HG02763 (cell line): ENCODE measurements at regions not wholly inside any gene's neighbourhood (a gene's known extent, or its start where the extent isn't known, plus 50 kb on each side); places are given as distances from the start of the nearest gene placed in this dataset.
"Not testable (repeated sequence)": the region's sequence is repeated elsewhere in the genome, so short reads cannot be mapped to it uniquely, and the experiment has no call there.

Source experiments
- ATAC-seq: cut with Tn5 transposase; IDR thresholded peaks from one replicate; pipeline ENCODE4 v1.9.1; 2021; ENCODE audit warnings: mild to moderate bottlenecking, moderate library complexity; ENCODE audit not compliant: unreplicated experiment

DNA sequence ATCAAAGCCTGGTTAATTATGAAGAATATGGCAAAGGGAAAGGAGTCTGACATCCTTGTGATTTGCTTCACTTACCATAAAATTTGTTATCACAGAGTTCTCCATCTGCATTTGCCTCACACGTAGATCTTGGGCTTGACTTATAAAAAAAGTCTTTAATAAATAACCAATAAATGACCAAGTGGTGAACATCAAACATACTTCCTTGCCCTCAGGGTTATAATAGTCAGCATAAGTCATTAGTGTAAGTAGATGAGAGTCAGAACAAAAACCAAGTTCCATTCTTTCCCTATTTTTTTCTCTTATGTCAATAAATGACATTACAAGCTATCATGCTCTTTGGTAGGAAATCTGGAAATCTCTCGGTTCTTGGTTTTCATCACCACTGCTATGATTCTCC lies 635.4 kb upstream of the ATXN7L3B start:
- no peak for ATAC-seq

DNA sequence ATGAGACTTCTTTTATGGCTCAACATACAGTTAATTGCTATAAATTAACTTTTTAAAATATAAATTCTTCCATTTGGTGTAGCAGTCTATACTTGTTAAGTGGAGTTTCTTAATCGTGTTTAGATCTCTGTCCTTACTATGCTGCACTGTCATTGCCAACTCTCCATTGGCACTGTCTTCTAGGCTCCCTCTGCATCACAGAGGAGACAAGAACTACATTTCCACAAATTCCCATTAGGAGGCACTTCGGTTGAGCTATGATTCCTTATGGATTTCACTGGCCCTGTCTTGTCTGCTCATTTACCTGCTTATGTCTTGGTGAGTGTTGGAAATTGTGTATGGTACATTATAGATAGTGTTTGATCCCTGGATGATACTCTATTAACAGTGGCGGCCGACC lies 630.9 kb upstream of the ATXN7L3B start:
- ATAC-seq = no peak

DNA sequence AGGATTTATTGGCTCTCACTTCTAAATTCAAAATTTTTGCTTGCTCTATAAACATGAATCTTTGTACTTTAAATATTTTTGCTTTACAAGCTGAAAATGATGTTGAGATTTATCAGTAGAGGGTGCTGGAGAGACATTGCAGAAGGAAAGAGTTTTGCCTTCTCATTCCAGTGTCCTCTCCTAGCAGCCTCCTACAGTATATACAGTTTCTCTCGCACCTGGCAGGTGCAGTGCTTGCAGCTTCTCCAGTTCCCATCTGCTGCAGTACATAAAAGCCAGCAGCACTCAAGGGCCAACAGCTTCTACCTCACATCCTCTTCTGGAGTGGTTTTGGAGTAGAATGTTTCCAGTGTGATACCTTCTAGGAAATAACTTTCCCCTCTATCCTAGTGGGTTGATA lies 601.8 kb upstream of the ATXN7L3B start:
- ATAC-seq = no peak

DNA sequence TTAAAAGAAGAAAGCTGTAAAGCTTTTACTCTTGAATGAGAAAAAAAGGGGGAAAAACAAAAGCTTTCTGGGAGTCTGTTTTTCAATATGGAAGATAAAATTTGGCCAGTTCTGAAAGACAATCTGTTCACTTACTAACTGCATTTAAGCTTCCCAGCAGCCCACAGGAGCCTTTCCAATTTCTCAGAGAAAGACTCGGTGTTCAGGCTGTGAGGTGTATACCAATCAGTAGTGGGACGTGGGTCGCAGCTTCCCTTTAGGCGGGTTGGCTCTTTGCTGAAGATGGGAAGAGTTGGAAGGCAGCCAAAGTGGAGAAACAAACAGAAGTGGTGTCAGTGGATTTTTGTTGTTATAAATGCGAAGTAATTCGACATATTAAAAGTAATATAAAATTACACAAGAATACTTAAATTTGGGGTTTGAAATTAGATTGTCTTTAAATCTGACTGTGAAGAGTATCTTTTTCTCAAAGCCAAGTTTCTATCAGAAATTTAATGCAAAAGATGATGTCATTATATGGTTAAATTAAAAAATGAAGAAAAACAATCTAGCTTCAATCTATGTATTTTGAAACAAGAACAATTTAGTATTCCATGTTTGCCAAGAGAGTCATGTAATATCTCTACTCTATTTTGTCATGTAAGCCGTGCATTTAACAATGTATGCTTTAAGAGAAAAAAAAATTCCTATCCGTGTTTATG lies 590.2 kb upstream of the ATXN7L3B start:
- no peak for ATAC-seq

DNA sequence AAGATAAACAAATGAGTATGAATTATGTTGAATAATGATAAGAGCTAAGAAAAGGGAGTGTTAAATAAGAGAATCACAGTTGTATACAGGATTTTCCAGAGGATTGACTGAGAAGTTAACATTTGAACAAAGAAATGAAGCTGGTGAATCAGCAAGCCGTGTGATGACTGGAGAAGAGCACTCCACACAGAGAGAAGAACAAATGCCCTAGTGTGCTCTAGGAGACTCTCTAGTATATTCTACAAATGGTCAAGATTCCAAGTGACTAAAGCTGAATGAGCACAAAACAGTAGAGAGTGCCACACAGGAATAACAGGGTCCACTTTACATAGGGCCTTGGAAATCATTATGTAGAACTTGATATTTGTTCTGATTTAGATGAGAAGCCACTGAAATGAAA lies 587.1 kb upstream of the ATXN7L3B start:
- ATAC-seq = no peak

DNA sequence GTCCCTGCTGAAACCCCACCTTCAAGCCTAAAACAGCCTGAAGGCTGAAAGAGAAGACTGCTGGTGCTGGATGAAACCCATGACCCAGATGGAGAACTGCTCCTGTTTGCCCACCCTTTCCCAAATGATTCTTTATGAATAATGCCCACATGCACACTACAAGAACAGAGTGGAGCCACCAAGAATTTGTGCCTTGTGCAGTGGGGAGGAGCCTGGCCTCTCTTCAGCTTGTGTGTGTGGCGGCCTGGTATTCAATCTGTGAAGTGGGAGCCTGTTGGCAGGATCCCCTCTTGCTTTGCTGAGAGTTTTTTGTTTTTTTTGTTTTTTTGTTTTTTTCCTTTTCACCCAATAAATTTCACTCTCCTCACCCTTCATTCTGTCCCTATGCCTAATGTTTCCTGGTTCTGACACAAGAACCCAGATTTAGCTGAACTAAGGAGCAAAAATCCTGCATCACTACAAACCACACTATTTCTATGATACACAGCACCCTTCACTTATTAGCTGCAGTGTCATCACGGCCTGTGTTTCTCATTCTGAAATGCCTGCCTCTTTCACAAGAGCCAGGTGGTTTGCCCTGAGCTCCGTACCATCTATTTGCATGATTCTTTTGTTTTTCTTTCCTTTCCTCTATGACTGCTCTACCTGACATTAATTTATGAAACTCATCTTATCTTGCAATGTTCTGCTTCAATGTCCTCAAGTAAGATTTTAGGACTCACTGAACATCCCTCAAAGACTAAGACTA lies 585.5 kb upstream of the ATXN7L3B start:
- no peak for ATAC-seq

DNA sequence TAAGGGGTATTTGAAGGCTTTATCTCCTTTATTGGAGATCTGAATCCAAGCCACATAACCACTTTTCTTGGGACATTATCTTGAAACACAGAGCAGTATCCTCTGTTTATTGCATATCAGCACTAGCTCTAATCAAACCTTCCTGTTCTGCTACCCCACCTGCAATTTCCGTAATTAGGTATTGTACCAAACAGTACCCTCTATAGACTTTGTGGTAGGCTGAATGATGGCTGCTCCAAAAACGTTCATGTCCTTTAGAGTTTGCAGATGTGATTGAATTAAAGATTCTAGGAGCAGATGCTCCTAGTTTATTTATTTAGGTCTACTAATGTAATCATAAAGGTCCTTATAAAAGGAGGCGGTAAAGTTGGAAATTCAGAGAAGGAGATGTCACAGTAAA lies 573.0 kb upstream of the ATXN7L3B start:
- no peak for ATAC-seq

DNA sequence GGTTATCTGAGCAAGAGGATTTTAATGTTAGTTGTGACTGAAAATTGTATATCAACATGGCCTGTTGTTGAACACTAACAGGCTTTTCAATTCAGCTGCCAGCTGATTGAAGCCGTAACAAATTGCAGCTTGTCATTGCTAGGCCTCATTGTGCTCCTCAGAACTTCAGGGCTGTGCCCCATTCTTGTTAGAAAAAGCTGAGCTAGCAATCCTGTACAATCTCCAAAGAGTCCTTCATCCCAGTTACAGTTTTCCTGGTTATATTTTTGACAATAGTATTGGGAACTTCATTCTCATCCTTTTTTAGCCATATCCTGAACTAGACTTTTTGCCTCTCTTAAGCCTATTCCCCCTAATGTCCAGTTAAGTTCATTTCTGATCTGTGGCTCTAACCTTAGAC lies 564.1 kb upstream of the ATXN7L3B start:
- no peak for ATAC-seq

DNA sequence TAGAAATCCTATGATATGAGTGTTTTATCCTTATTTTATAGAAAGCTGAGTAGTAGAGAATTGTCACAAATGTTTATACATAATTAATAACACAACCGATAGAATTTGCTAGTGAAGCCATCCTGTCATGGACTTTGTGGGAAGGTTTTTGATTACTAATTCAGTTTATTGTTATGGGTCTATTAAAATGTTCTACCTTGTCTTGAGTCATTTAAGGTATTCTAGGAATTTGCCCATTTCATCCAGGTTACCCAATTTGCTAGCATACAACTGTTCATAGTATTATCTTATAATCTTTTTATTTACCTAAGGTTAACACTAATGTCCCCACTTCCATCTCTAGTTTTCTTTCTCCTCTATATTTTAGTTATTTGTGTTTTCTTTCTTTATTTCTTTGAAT lies 553.1 kb upstream of the ATXN7L3B start:
- ATAC-seq = no peak

DNA sequence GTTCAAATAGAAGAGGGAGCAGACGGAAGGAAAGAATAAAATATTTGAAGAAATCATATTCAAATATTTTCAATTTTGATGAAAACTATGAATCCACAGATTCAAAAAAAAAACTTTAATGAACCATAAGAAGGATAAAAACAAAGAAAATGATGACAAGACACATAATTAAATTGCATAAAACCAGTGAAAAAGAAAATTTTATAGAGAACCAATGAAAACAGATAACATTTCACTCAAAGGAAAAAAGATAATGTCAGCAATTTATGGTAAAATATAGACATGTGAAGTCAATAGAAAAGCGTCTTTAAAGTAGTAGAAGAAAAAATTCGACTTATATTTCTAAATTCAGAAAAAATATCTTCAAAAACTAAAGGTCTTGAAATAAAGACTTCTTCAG lies 546.5 kb upstream of the ATXN7L3B start:
- no peak for ATAC-seq

DNA sequence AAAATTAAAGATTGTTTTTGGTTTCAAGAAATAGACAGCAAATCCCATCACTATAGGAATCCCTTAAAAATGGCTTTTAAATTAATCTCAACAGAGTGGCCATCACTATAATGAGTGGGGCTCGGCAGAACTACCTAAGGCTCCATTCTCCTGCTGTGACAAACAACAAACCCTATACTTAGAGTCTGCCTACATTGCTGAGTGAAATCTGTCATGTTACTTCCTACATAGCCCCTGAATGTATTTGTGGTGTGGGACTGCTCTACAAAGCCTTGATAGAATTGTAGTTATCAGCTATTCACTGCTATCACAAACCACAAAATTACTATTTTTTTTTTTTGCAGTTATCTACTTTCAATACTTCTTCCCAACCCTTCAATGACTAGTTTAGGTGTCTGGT lies 538.7 kb upstream of the ATXN7L3B start:
- ATAC-seq = no peak

DNA sequence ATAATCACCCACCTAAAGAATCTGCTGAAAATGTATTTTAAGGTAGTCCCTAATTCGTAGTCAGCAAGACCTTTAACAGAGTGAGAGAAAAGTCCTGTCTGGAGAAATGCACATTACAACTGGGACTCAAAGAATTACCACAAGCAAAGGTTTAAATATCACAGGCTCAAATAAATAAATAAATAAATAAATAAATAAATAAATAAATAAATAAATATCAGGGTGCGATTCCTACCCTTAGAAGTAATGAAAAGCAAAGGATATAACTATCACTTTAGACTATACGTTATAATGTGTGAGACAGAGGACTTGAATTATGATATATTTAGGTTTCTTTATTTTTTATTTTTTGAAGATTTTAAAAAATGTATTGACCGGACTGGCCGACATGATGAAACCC lies 522.5 kb upstream of the ATXN7L3B start:
- no peak for ATAC-seq

DNA sequence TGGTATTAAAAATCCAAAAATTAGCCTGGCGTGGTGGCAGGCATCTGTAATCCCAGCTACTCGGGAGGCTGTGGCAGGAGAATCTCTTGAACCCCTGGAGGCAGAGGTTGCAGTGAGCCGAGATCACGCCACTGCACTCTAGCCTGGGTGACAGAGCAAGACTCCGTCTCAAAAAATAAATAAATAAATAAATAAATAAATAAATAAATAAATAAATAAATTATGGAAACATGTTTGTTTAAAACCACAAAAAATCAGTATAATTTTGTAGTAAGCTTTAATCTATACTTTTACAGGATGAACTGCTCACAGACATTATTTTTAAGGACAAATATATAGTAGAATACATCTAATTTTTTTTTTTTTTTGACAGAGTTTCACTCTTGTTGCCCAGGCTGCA lies 521.3 kb upstream of the ATXN7L3B start:
- ATAC-seq = not testable (repeated sequence)

DNA sequence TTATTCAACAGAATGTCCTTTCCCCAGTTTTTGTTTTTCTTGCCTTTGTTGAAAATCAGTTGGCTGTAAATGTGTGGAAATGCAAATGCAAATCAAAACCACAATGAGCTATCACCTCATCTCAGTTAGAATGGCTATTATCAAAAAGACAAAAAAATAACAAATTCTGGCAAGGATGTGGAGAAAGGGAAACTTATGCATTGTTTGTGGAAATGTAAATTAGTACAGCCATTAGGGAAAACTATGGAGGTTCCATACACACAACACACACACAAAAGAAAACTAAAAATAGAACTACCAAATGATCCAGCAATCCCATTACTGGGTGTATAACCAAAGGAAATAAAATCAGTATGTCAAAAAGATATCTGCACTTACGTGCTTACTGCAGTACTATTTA lies 518.8 kb upstream of the ATXN7L3B start:
- ATAC-seq = no peak

DNA sequence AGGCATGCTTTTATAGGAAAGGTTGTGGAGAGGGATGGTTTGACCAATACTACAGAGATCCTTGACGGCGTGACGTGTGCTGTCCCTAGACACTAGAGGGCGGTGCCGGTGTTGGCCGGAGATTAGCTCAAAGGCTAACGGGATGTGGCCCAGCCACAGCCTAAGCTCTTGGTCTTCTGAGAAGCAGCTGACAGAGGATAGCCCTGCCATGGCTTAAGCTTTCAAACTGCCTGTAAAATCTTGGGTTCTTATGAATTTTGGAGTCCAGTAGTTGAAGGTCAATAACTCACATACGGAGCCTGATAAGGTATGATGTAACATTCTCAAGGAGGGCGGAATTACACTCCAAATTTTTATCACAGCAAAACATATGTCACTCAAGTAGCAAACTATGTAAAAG lies 515.7 kb upstream of the ATXN7L3B start:
- ATAC-seq = peak; percentile 96

DNA sequence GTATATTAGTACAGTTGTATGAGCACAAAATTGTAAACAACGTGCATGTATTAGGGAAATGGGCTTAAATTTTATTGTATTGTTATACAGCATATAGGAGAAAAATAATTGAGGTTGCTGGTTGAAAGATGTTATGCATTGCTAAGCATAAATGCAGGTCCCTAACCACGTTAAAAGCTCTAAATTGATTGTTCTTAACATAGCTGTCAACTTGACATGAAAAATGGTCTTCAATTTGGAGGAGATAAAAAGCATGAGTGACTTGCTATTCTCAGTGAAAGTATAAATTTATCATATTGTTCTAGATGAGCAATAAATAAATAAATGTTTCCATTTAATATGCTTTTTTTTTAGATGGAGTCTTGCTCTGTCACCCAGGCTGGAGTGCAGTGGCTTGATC lies 506.6 kb upstream of the ATXN7L3B start:
- ATAC-seq = no peak

DNA sequence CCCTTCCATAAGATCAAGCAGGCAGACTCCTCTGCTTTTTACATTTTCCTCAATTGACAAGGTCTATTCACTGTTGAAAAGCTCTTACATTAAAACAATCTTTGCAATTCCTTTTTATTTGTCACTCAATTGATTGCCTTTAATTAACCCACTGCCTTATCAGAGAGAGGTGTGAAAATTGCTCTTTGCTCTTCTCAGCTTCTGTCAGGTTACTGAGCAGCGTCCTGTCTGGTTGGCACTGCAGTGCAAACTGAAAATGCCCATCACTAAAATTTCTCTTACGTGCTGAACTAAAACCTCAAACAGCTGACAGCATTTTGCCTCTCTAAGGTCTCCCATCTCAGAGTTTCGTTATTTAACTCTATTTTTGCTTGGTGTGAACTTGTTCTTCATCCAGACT lies 504.1 kb upstream of the ATXN7L3B start:
- ATAC-seq = no peak

DNA sequence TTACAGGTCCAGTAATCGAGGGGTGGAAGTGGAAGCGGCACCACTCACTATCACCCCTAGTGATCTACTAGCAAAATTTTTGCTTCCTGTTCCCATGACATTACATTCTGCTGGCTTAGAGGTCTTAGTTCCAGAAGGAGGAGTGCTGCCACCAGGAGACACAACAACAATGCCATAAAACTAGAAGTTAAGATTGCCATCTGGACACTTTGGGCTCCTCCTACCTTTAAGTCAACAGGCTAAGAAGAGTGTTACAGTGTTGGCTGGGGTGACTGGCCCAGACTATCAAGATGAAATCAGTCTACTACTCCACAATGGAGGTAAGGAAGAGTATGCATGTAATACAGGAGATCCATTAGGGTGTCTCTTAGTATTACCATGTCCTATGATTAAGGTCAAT lies 498.5 kb upstream of the ATXN7L3B start:
- ATAC-seq = not testable (repeated sequence)

DNA sequence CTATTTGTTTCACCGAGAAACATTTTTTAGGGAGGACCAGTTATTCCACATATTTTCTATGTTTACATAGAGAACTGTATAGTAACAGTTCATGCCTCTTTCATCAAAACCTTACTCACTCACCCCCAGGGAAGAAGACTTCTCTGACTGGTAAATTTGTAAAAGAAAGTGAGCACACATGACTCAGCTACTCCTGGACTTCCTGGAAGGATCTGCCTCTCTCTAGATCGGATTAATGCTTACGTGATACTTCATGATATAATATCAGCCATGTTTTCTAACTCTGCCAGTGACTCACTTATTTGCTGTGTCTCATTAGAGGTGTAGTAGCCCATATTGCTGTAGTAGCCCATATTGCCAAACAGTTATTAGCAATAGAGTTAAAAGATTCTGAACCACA lies 494.3 kb upstream of the ATXN7L3B start:
- ATAC-seq = no peak

DNA sequence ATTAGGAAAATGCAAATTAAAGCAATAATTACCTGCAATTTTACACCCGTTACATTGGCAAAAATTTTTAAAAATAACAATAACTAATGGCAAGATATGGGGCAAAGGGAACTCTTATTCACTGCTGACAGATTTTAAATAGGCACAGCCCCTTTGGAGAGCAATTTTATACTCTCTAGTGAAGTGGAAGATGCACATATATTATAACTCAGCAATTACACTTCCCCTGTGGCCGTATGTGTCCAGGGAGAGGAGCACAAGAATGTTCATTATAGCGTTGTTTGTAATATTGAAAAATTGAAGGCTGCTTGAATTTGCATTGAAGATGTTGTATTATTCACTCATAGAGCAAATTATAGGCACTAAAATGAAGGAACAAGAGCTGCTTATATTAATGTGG lies 488.3 kb upstream of the ATXN7L3B start:
- no peak for ATAC-seq

DNA sequence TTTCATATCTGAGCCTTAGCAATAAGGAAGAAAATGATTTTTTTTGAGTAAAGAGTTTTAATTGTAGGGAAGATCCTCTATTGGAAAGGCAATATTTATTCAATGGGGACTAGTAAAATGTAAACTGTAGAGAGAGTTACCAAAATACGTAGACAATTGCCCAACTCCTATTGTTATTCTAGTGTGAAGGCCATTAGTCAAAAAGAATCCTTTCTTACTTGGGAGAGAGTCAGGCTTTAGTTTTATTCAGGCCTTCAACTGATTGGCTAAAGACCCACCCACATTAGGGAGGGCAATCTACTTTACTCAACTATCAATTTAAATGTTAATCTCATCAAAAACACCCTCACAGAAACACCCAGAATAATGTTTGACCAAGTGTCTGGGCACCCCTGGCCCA lies 485.8 kb upstream of the ATXN7L3B start:
- no peak for ATAC-seq

DNA sequence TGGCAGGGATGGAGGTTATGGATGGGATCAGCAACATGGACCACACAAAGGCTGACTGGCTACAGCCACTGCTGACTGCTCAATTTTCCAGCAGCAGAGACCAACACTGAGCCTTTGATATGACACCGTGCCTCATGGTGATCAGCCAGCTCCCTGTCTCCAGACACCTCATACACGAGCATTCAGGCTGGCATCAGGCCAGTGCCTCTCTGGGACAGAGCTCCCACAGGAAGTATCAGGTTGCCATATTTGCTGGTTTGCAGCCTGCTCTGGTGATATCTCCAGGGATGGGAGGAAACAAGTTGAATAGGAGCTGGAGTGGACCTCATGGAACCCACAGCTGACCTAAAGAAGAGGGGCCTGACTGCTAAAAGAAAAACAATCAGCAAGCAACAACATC lies 471.2 kb upstream of the ATXN7L3B start:
- ATAC-seq = no peak

DNA sequence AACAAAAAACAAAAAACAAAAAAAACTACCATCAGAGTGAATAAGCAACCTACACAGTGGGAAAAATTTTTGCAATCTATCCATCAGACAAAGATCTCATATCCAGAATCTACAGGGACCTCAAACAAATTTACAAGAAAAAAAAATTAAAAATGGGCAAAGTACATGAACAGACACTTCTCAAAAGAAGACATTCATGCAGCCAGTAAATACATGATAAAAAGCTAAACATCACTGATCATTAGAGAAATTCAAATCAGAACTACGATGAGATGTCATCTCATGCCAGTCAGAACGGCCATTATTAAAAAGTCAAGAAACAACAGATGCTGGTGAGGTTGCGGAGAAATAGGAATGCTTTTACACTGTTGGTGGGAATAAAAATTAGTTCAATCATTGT lies 466.5 kb upstream of the ATXN7L3B start:
- ATAC-seq = no peak
